C4-2B (cell line): ENCODE measurements at regions not wholly inside any gene's neighbourhood (a gene's known extent, or its start where the extent isn't known, plus 50 kb on each side); places are given as distances from the start of the nearest gene placed in this dataset.

Experiments
- ZFX ChIP-seq: fragments of 450-650 bp; IDR thresholded peaks from 2 replicates; pipeline ENCODE4 v1.6.1; 2017
- TF ChIP-seq, protein P1 (sequence below): fragments of 450-650 bp; conservative IDR thresholded peaks from 2 replicates; pipeline ENCODE4 v1.5.1; 2017; ENCODE audit warnings: mild to moderate bottlenecking

DNA sequence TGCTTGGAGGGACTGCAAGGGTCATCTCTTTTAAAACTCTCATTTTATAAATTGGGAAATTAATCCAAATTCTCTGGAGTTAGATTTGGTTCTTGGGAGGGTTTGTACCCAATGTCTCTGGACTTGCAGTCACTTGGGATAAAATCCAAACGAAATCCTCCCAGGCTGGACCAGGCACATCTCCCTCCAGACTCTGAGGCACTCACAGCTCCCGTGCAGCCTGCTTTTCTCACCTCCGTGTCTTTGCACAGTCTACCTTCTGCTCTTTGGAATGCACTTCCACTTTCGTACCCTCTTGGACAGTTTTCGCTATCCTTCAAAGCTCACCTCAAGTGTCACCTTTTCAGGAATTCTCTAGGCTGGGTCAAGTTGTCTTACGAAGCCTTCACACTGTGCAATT, 166.3 kb downstream of the MYCN start:
- TF ChIP-seq, protein P1, sequence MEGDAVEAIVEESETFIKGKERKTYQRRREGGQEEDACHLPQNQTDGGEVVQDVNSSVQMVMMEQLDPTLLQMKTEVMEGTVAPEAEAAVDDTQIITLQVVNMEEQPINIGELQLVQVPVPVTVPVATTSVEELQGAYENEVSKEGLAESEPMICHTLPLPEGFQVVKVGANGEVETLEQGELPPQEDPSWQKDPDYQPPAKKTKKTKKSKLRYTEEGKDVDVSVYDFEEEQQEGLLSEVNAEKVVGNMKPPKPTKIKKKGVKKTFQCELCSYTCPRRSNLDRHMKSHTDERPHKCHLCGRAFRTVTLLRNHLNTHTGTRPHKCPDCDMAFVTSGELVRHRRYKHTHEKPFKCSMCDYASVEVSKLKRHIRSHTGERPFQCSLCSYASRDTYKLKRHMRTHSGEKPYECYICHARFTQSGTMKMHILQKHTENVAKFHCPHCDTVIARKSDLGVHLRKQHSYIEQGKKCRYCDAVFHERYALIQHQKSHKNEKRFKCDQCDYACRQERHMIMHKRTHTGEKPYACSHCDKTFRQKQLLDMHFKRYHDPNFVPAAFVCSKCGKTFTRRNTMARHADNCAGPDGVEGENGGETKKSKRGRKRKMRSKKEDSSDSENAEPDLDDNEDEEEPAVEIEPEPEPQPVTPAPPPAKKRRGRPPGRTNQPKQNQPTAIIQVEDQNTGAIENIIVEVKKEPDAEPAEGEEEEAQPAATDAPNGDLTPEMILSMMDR, result no peak
- TF ChIP-seq ZFX, result no peak
